Lower leg skin (tissue), 3 donors: ENCODE measurements at regions not wholly inside any gene's neighbourhood (a gene's known extent, or its start where the extent isn't known, plus 50 kb on each side); places are given as distances from the start of the nearest gene placed in this dataset.

ENCODE experiments used
- CTCF ChIP-seq, 3 donors: fragments of 450-650 bp; IDR thresholded peaks; one replicate each; pipeline ENCODE4 v1.5.1; 2016; ENCODE audit warnings: antibody characterized with exemption in 3 of 3, mild to moderate bottlenecking in 3 of 3, moderate library complexity in 2 of 3
- POLR2A ChIP-seq, 2 donors: fragments of 450-650 bp; IDR thresholded peaks; one replicate each; pipeline ENCODE4 v1.6.1; 2016 to 2017; ENCODE audit warnings: antibody characterized with exemption in 2 of 2, mild to moderate bottlenecking in 1 of 2, moderate library complexity in 1 of 2

GRCh38 chr3:170730071-170730812 is 139.8 kb downstream of the RPL22L1 start:
- TF ChIP-seq CTCF (IDR thresholded peaks at IDR 0.05), result no peak
- no peak for TF ChIP-seq POLR2A (IDR thresholded peaks at IDR 0.05)
